ENCODE measurements at regions not wholly inside any gene's neighbourhood (a gene's known extent, or its start where the extent isn't known, plus 50 kb on each side); places are given as distances from the start of the nearest gene placed in this dataset.

GRCh38 chr6:10028222-10028621, 386.7 kb downstream of the TFAP2A start:
- no peak for DNase-seq

- DNase-seq: no peak
Observed at GRCh38 chr6:10019851-10020250, 395.0 kb downstream of the TFAP2A start.

- no peak for DNase-seq
Observed at GRCh38 chr6:10014557-10014956, 400.3 kb downstream of the TFAP2A start.

GRCh38 chr6:10000551-10000950, 414.3 kb downstream of the TFAP2A start:
- no peak for DNase-seq

GRCh38 chr6:9999796-10000195, 415.1 kb downstream of the TFAP2A start:
- no peak for DNase-seq

- DNase-seq: no peak
Observed at GRCh38 chr6:9986273-9986672, 428.6 kb downstream of the TFAP2A start.

GRCh38 chr6:9985481-9985880, 429.4 kb downstream of the TFAP2A start:
- DNase-seq: no peak

- DNase-seq: no peak
Observed at GRCh38 chr6:9984607-9985006, 430.3 kb downstream of the TFAP2A start.

GRCh38 chr6:9983168-9983567, 431.7 kb downstream of the TFAP2A start:
- DNase-seq: no peak

GRCh38 chr6:9982215-9982614, 432.7 kb downstream of the TFAP2A start:
- no peak for DNase-seq

GRCh38 chr6:9979996-9980395, 434.9 kb downstream of the TFAP2A start:
- no peak for DNase-seq

GRCh38 chr6:9978480-9978879, 436.4 kb downstream of the TFAP2A start:
- DNase-seq: no peak

- no peak for DNase-seq
Observed at GRCh38 chr6:9977411-9977810, 437.5 kb downstream of the TFAP2A start.

GRCh38 chr6:9961646-9962045, 453.2 kb downstream of the TFAP2A start:
- DNase-seq: no peak

GRCh38 chr6:9957215-9957759, 457.6 kb downstream of the TFAP2A start:
- DNase-seq: no peak

- no peak for DNase-seq
Observed at GRCh38 chr6:9948678-9949077, 466.2 kb downstream of the TFAP2A start.

GRCh38 chr6:9943986-9944385, 470.9 kb downstream of the TFAP2A start:
- no peak for DNase-seq

GRCh38 chr6:9943026-9943425, 471.8 kb downstream of the TFAP2A start:
- no peak for DNase-seq

GRCh38 chr6:9942131-9942530, 472.7 kb downstream of the TFAP2A start:
- DNase-seq: no peak

- no peak for DNase-seq
Observed at GRCh38 chr6:9938801-9939200, 476.1 kb downstream of the TFAP2A start.

GRCh38 chr6:9937031-9937763, 477.7 kb downstream of the TFAP2A start:
- no peak for DNase-seq

GRCh38 chr6:9936551-9936950, 478.3 kb downstream of the TFAP2A start:
- DNase-seq: no peak

- no peak for DNase-seq
Observed at GRCh38 chr6:9933677-9934076, 481.2 kb downstream of the TFAP2A start.

- no peak for DNase-seq
Observed at GRCh38 chr6:9927275-9927674, 487.6 kb downstream of the TFAP2A start.

GRCh38 chr6:9924971-9925370, 489.9 kb downstream of the TFAP2A start:
- no peak for DNase-seq

All from stimulated activated CD4-positive, alpha-beta T cell treated with anti-CD3 and anti-CD28 coated beads, Interleukin-4, amount 100 ng/mL, for 4 hours (primary cell).